K562 (cell line): ENCODE measurements at regions not wholly inside any gene's neighbourhood (a gene's known extent, or its start where the extent isn't known, plus 50 kb on each side); places are given as distances from the start of the nearest gene placed in this dataset.

ENCODE experiments used
- ATAC-seq: fragments of 200-7000 bp; cut with Tn5 transposase; 3 replicates; pipeline ENCODE4 v1.9.1; 2020; ENCODE audit warnings: moderate library complexity
- BruUV-seq: library from RNA; stranded (reverse); fragments of 400-500 nt; replicated peaks from 2 replicates; lab custom pipeline; 2021; lab: Mats Ljungman, UMichigan
- CTCF ChIA-PET: fragments of 300-600 bp; formaldehyde crosslinking; extraction: SDS; loops from one replicate; lab custom pipeline; 2021; ENCODE audit warnings: low intra/inter-chr PET ratio; lab: Yijun Ruan, JAX
- POLR2A ChIA-PET: fragments of 300-600, 350-650 bp; sonication (Branson Sonifier 250); formaldehyde crosslinking; extraction: SDS; loops from one replicate; lab custom pipeline; 2021; ENCODE audit warnings: antibody characterized with exemption, inconsistent platforms; lab: Yijun Ruan, JAX
- DNase-seq, 4 experiments: peaks; one replicate each; pipeline versions ENCODE4 v3.0.0 to v3.0.0-alpha.2; 2011 to 2018; ENCODE audit warnings: low spot score in 3 of 4, mixed read lengths in 3 of 4; ENCODE audit errors: extremely low read depth in 1 of 4
- FAIRE-seq: peaks from 2 replicates; lab custom pipeline; 2011; peaks lifted over from hg19 to GRCh38; lab: Jason Lieb, UNC
- H2AFZ ChIP-seq: 2 replicates; pipeline ENCODE4 v1.6.0; 2011; ENCODE audit warnings: low read depth, low read length, control low read depth, inconsistent platforms
- H3K27ac ChIP-seq: fragments of 200-600 bp; 3 replicates; pipeline ENCODE4 v1.8.0; 2011; ENCODE audit warnings: low read depth, mild to moderate bottlenecking, control low read depth, inconsistent platforms, low read length, moderate library complexity, mixed read lengths; ENCODE audit errors: extremely low read depth
- H3K27me3 ChIP-seq, 2 experiments: fragments of 300-600 bp in 1 of 2; 2 replicates in 1 of 2; 3 replicates in 1 of 2; pipeline versions ENCODE4 v1.6.0 to v1.8.0; 2011; ENCODE audit warnings: inconsistent platforms in 2 of 2, low read length in 2 of 2, mild to moderate bottlenecking in 1 of 2, mixed read lengths in 1 of 2, moderate library complexity in 1 of 2; ENCODE audit not compliant: control insufficient read depth in 2 of 2, insufficient read depth in 2 of 2
- H3K36me3 ChIP-seq: fragments of 300-600 bp; 3 replicates; pipeline ENCODE4 v1.8.0; 2011; ENCODE audit warnings: mild to moderate bottlenecking, low read length, inconsistent platforms; ENCODE audit not compliant: control insufficient read depth, insufficient read depth
- H3K4me1 ChIP-seq, 2 experiments: fragments of 200-600 bp in 1 of 2; replicated peaks in 1 of 2; 2 replicates in 1 of 2; 3 replicates in 1 of 2; pipeline versions ENCODE4 v1.5.1 to v1.8.0; 2011; ENCODE audit warnings: inconsistent platforms in 2 of 2, low read length in 2 of 2, mild to moderate bottlenecking in 1 of 2, mixed read lengths in 1 of 2, moderate library complexity in 1 of 2; ENCODE audit not compliant: control insufficient read depth in 2 of 2, insufficient read depth in 2 of 2
- H3K4me2 ChIP-seq: 2 replicates; pipeline ENCODE4 v1.6.1; 2011; ENCODE audit warnings: low read length, control low read depth, inconsistent platforms, mixed read lengths; ENCODE audit not compliant: insufficient read depth
- H3K4me3 ChIP-seq: fragments of 200-600 bp; sonication (generic), shearing (Covaris generic); 2 replicates; pipeline ENCODE4 v1.5.1; 2016; ENCODE audit warnings: control low read depth, inconsistent platforms
- H3K79me2 ChIP-seq: fragments of 200-600 bp; 3 replicates; pipeline ENCODE4 v1.8.0; 2011; ENCODE audit warnings: low read length, inconsistent platforms; ENCODE audit not compliant: control insufficient read depth, insufficient read depth
- H3K9ac ChIP-seq, 2 experiments: 2 replicates each; pipeline versions ENCODE4 v1.6.0 to v1.6.1; 2011; ENCODE audit warnings: low read depth in 2 of 2, low read length in 2 of 2, control low read depth in 1 of 2, inconsistent platforms in 1 of 2, mild to moderate bottlenecking in 1 of 2, mixed read lengths in 1 of 2; ENCODE audit not compliant: insufficient read depth in 1 of 2
- H3K9me1 ChIP-seq: one replicate; pipeline ENCODE4 v1.6.0; 2011; ENCODE audit warnings: inconsistent platforms, mild to moderate bottlenecking, low read length, moderate library complexity; ENCODE audit not compliant: control insufficient read depth, insufficient read depth
- H3K9me3 ChIP-seq: replicated peaks from 2 replicates; pipeline ENCODE4 v1.5.1; 2011; ENCODE audit warnings: low read depth, low read length, inconsistent platforms; ENCODE audit not compliant: control insufficient read depth, insufficient read depth
- H4K20me1 ChIP-seq: replicated peaks from 2 replicates; pipeline ENCODE4 v1.6.1; 2011; ENCODE audit warnings: low read length, inconsistent platforms, mixed read lengths; ENCODE audit not compliant: control insufficient read depth, insufficient read depth
- COPS2 ChIP-seq: fragments of 450-650 bp; conservative IDR thresholded peaks from 2 replicates; pipeline ENCODE4 v1.6.1; 2016; ENCODE audit warnings: mild to moderate bottlenecking, moderate library complexity
- KLF1 ChIP-seq: fragments of 450-650 bp; IDR thresholded peaks from 2 replicates; pipeline ENCODE4 v1.6.1; 2016; ENCODE audit warnings: missing genetic modification characterization, missing compliant biosample characterization
- NEUROD1 ChIP-seq: fragments of 150-350 bp; IDR thresholded peaks from 2 replicates; pipeline ENCODE4 v1.6.1; 2014; ENCODE audit warnings: borderline replicate concordance, low read length, low read depth; ENCODE audit not compliant: partially characterized antibody
- SP1 ChIP-seq: sonication (generic); formaldehyde crosslinking; IDR thresholded peaks from 2 replicates; pipeline ENCODE4 v1.8.1; 2022; ENCODE audit warnings: mild to moderate bottlenecking, missing genetic modification reagents
- SRSF3 ChIP-seq: fragments of 200-400 bp; formaldehyde crosslinking; IDR thresholded peaks from 2 replicates; pipeline ENCODE4 v1.6.1; 2016; ENCODE audit warnings: mild to moderate bottlenecking, low read length, moderate library complexity; ENCODE audit not compliant: insufficient read depth
- TBL1XR1 ChIP-seq, 2 experiments: IDR thresholded peaks; 2 replicates each; pipeline ENCODE4 v1.6.1; 2012; ENCODE audit warnings: improper control_type of control experiment in 2 of 2, low read length in 2 of 2, mild to moderate bottlenecking in 1 of 2
- ZFPM2 ChIP-seq: fragments of 250-450 bp; sonication (Bioruptor Pico); IDR thresholded peaks from 2 replicates; pipeline ENCODE4 v1.5.1; 2022; ENCODE audit warnings: mild to moderate bottlenecking
- ZNF184 ChIP-seq: sonication (generic); formaldehyde crosslinking; IDR thresholded peaks from 2 replicates; pipeline ENCODE4 v1.5.0; 2020; ENCODE audit warnings: missing genetic modification reagents
- WGBS: fragments of 100-300 bp; shearing (Covaris generic); methylation state at CpG from one replicate; pipeline ENCODE4 v1.1.6; 2016; ENCODE audit warnings: low coverage, mixed read lengths; ENCODE audit not compliant: insufficient coverage; ENCODE audit errors: missing lambda C conversion rate; 5-methylcytosine and 5-hydroxymethylcytosine counted together
- in situ Hi-C: fragments of 300-500 bp; cut with MboI; formaldehyde crosslinking; loops from 4 replicates; pipeline ENCODE4 v1.15.0; 2018; ENCODE audit warnings: inconsistent platforms, mixed read lengths
- intact Hi-C: fragments of 100-400 bp; cut with micrococcal nuclease; formaldehyde crosslinking; loops from 2 replicates; pipeline ENCODE4 v1.14.2; 2022
- TF ChIP-seq, protein P1 (sequence below): IDR thresholded peaks from 3 replicates; pipeline ENCODE4 v1.6.1; 2011; ENCODE audit warnings: borderline replicate concordance, mild to moderate bottlenecking, moderate library complexity; ENCODE audit not compliant: insufficient read length; ENCODE audit errors: extremely low read depth
- TF ChIP-seq, protein P2 (sequence below): sonication (generic); formaldehyde crosslinking; IDR thresholded peaks from 2 replicates; pipeline ENCODE4 v1.8.1; 2023; ENCODE audit warnings: mild to moderate bottlenecking, missing genetic modification reagents
- TF ChIP-seq, protein P3 (sequence below): sonication (generic); formaldehyde crosslinking; IDR thresholded peaks from 2 replicates; pipeline ENCODE4 v1.8.0; 2022; ENCODE audit warnings: missing genetic modification reagents, mild to moderate bottlenecking, moderate library complexity, borderline replicate concordance
- TF ChIP-seq, protein P4 (sequence below), 2 experiments: fragments of 450-650 bp; IDR thresholded peaks; 2 replicates each; pipeline ENCODE4 v1.6.1; 2018; ENCODE audit warnings: mild to moderate bottlenecking in 2 of 2, low read depth in 1 of 2; ENCODE audit not compliant: partially characterized antibody in 2 of 2

DNA sequence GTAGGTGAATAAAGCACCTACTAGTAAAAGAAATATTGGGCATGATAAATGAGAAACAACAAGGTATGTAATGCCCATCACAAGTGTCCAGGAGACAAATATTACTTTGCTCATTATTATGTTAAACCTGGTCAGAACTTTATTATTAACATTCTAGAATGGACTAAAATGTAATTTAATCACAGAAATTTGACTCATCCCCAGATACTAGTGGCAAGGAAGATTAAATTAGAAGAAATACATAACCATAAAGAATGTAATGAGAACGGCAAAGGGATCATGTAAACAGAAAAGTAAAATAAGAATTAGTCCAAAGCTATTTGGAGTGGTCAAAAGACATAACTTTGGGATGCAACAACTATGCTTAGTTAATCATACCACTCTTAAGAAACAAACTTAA is 71.2 kb upstream of the STAC start:
- CTCF ChIA-PET, result no interaction called here
- in situ Hi-C loops, result no loop called here

More for the DNA sequence above, 71.2 kb upstream of the STAC start:
- no peaks in the 10 kb centered on the region for H3K9me1 ChIP-seq
- no peaks in the 10 kb centered on the region for H3K4me1 ChIP-seq
- FAIRE-seq, result no peak
- H2AFZ ChIP-seq, result no peak overlapping the region
- 0% methylated on average over 1 of the region's 1 CpG for WGBS
- H3K36me3 ChIP-seq, result no peaks in the 10 kb centered on the region
- POLR2A ChIA-PET, result no interaction called here
- no peaks in the 10 kb centered on the region for H3K27me3 ChIP-seq
- intact Hi-C loops, result no loop called here
- TF ChIP-seq ZFPM2 (CRISPR knock-in tag) (no peak), SRSF3 (no peak), SP1 (CRISPR knock-in tag) (no peak), NEUROD1 (no peak), TBL1XR1 (IDR thresholded peaks at IDR 0.05; ENCODE audit: low read length in 2 of 2) (no peak), KLF1 (tag) (no peak), COPS2 (no peak), ZNF184 (CRISPR knock-in tag) (no peak)
- TF ChIP-seq, protein P1, sequence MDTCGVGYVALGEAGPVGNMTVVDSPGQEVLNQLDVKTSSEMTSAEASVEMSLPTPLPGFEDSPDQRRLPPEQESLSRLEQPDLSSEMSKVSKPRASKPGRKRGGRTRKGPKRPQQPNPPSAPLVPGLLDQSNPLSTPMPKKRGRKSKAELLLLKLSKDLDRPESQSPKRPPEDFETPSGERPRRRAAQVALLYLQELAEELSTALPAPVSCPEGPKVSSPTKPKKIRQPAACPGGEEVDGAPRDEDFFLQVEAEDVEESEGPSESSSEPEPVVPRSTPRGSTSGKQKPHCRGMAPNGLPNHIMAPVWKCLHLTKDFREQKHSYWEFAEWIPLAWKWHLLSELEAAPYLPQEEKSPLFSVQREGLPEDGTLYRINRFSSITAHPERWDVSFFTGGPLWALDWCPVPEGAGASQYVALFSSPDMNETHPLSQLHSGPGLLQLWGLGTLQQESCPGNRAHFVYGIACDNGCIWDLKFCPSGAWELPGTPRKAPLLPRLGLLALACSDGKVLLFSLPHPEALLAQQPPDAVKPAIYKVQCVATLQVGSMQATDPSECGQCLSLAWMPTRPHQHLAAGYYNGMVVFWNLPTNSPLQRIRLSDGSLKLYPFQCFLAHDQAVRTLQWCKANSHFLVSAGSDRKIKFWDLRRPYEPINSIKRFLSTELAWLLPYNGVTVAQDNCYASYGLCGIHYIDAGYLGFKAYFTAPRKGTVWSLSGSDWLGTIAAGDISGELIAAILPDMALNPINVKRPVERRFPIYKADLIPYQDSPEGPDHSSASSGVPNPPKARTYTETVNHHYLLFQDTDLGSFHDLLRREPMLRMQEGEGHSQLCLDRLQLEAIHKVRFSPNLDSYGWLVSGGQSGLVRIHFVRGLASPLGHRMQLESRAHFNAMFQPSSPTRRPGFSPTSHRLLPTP, result no peak
- TF ChIP-seq, protein P2, sequence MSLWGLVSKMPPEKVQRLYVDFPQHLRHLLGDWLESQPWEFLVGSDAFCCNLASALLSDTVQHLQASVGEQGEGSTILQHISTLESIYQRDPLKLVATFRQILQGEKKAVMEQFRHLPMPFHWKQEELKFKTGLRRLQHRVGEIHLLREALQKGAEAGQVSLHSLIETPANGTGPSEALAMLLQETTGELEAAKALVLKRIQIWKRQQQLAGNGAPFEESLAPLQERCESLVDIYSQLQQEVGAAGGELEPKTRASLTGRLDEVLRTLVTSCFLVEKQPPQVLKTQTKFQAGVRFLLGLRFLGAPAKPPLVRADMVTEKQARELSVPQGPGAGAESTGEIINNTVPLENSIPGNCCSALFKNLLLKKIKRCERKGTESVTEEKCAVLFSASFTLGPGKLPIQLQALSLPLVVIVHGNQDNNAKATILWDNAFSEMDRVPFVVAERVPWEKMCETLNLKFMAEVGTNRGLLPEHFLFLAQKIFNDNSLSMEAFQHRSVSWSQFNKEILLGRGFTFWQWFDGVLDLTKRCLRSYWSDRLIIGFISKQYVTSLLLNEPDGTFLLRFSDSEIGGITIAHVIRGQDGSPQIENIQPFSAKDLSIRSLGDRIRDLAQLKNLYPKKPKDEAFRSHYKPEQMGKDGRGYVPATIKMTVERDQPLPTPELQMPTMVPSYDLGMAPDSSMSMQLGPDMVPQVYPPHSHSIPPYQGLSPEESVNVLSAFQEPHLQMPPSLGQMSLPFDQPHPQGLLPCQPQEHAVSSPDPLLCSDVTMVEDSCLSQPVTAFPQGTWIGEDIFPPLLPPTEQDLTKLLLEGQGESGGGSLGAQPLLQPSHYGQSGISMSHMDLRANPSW (CRISPR knock-in tag), result no peak
- TF ChIP-seq, protein P3, sequence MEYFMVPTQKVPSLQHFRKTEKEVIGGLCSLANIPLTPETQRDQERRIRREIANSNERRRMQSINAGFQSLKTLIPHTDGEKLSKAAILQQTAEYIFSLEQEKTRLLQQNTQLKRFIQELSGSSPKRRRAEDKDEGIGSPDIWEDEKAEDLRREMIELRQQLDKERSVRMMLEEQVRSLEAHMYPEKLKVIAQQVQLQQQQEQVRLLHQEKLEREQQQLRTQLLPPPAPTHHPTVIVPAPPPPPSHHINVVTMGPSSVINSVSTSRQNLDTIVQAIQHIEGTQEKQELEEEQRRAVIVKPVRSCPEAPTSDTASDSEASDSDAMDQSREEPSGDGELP (CRISPR knock-in tag), result no peak
- TF ChIP-seq, protein P4, sequence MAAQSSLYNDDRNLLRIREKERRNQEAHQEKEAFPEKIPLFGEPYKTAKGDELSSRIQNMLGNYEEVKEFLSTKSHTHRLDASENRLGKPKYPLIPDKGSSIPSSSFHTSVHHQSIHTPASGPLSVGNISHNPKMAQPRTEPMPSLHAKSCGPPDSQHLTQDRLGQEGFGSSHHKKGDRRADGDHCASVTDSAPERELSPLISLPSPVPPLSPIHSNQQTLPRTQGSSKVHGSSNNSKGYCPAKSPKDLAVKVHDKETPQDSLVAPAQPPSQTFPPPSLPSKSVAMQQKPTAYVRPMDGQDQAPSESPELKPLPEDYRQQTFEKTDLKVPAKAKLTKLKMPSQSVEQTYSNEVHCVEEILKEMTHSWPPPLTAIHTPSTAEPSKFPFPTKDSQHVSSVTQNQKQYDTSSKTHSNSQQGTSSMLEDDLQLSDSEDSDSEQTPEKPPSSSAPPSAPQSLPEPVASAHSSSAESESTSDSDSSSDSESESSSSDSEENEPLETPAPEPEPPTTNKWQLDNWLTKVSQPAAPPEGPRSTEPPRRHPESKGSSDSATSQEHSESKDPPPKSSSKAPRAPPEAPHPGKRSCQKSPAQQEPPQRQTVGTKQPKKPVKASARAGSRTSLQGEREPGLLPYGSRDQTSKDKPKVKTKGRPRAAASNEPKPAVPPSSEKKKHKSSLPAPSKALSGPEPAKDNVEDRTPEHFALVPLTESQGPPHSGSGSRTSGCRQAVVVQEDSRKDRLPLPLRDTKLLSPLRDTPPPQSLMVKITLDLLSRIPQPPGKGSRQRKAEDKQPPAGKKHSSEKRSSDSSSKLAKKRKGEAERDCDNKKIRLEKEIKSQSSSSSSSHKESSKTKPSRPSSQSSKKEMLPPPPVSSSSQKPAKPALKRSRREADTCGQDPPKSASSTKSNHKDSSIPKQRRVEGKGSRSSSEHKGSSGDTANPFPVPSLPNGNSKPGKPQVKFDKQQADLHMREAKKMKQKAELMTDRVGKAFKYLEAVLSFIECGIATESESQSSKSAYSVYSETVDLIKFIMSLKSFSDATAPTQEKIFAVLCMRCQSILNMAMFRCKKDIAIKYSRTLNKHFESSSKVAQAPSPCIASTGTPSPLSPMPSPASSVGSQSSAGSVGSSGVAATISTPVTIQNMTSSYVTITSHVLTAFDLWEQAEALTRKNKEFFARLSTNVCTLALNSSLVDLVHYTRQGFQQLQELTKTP (IDR thresholded peaks at IDR 0.05; ENCODE audit: low read depth in 1 of 2, partially characterized antibody in 2 of 2), result no peak
- TF ChIP-seq, all 486 proteins: peak for 0
- no peaks in the 10 kb centered on the region; the same call in 1 of the 2 replicates for H3K9me3 ChIP-seq
- H3K79me2 ChIP-seq, result no peaks in the 10 kb centered on the region
- H3K9ac ChIP-seq, result no peak overlapping the region
- no TSS peak for BruUV-seq
- DNase-seq, result no peak
- no peaks in the 10 kb centered on the region for H4K20me1 ChIP-seq
- H3K27ac ChIP-seq, result no peak overlapping the region
- no peak overlapping the region for H3K4me3 ChIP-seq
- ATAC-seq, result no peak
- H3K4me2 ChIP-seq, result no peak overlapping the region
